IPS-NIHi7 (cell line): ENCODE measurements at regions not wholly inside any gene's neighbourhood (a gene's known extent, or its start where the extent isn't known, plus 50 kb on each side); places are given as distances from the start of the nearest gene placed in this dataset.
"Not testable (repeated sequence)": the region's sequence is repeated elsewhere in the genome, so short reads cannot be mapped to it uniquely, and the experiment has no call there.

Experiments used
- DNase-seq: peaks from one replicate; pipeline ENCODE4 v3.0.0; 2012; ENCODE audit warnings: mixed read lengths; ENCODE audit errors: extremely low spot score

- DNase-seq: no peak
These were observed 50.8 kb upstream of the PRSS1 start for GRCh38 chr7:142698429-142698828.

DNA sequence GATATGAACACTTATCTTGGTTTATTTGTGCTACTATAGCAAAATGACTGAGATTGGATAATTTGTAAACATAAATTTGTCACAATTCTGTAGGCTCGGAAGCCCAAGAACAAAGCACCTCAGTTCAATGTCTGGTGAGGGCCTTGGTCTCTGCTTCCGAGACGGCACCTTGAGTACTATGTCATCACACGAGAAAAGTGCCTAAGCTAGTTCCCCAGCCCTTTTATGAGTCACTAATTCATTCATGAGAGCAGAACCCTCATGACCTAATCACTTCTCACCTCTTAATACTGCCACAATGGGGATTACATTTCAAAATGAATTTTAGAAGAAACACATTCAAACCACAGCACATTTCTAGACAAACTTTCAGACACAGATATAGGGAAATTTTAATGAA, 52.0 kb upstream of the PRSS1 start:
- DNase-seq: no peak

DNA sequence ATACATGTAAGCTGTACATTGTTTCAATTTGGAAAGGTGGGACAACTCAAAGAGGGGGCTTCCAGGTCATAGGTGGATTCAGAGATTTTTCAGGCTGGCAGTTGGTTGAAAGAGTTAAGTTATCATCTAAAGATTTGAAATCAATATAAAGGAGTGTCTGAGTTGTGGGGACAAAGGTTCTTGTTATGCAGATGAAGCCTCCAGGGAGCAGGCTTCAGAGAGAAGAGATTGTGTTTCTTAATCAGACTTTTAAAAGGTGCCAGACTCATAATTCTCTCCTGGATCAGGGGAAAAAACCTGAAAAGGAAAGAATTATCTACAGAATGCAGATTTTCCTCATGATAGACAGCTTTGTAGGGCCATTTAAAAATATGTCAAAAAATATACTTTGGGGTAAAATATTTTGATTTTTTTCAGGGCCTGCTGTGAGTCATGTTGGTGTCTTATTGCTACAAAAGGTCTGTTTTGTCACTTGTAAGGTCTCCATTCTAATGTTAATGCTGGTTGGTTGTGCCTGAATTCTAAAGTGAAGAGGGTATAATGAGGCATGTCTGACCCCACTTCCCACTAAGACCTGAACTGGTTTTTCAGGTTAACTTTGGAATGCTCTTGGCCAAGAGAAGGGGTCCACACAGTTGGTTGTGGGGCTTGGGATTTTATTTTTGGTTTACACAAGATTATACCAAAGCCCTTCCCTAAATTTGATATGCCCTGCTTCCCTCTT, 52.7 kb upstream of the PRSS1 start:
- no peak for DNase-seq

DNA sequence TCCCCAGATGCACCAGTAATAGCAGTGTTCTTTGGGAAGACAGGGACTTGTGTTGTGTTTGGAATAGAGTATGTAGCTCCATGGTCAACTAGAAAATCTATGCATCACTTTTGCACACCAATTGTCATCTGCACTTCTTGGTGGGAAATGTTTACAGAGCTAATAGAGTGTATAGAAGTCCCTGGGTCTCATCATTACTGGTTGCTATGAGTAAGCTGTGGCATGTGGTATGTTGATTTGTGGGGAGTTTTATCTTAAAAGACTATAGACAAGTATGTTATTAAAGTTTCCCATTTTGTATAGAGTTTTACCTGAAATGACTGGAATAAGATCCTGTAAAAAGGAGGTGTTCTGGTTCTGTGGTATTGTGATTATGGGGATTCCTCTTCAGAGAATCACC, 55.4 kb upstream of the PRSS1 start:
- DNase-seq: no peak

GRCh38 chr7:142690554-142691182, 58.6 kb upstream of the PRSS1 start:
- DNase-seq: no peak

GRCh38 chr7:142689439-142690120, 59.7 kb upstream of the PRSS1 start:
- no peak for DNase-seq

- no peak for DNase-seq
These were observed 63.3 kb upstream of the PRSS1 start for GRCh38 chr7:142685877-142686508.

DNA sequence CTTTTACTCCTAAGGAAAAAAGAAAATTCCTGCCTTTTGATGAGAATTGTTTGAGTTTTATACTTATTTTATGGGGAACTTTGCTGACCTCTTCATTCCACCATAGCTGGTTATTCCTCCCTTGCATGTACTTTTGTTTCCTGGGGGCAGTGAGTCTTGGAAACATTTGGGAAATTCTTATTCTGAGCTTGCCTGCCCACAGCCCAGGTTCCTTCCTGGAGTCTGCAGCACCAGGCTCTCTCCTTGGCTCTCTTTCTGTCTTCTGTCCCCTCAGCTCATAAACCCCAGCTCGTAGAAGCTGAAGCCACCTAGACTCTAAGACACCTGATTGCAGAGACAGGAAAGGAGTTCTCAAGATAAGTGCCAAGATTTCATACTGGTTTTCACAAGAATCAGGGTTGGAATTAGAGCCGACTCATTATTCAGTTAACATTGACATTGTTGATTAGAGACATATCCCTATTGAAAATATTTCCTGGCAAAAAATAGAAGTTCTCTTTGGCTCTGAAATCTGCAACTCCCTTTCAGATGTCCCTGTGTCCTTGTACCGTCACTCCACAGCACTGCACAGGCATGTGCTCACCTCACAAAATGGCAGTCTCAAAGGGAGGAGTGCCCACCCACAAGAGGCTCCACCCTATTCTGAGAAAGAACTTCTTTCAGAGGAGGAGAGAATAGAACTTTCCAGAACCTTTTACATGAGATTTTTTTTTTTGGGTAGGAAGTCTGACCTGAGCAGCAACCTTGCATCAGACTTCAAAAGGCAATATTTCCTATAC, 67.8 kb upstream of the PRSS1 start:
- DNase-seq: no peak

GRCh38 chr7:142671506-142671905, 77.8 kb upstream of the PRSS1 start:
- DNase-seq: no peak

GRCh38 chr7:142670511-142670910, 78.8 kb upstream of the PRSS1 start:
- no peak for DNase-seq

GRCh38 chr7:142669074-142669654, 80.1 kb upstream of the PRSS1 start:
- peak; percentile 38 for DNase-seq

DNA sequence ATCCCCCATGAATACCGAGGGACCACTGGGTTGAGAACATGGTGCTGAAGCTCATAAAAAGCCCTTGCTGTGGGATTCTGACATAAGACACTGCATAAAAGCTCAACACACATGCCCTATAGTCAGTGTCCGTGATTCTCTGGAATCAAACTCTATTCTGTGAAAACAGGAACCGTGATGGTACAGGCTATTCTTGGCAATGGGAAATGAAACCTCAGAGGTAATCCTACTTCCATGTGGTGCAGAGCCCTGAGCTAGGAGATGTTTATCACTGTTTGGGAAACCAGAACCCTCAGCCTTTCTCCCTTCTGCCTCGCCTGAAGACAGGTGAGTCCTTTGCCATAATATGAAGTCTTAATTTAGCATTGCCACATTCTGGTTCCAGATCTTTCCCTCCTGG, 80.8 kb upstream of the PRSS1 start:
- DNase-seq: no peak

- no peak for DNase-seq
These were observed 91.9 kb upstream of the PRSS1 start for GRCh38 chr7:142657376-142657775.

- DNase-seq: no peak
These were observed 94.9 kb upstream of the PRSS1 start for GRCh38 chr7:142654398-142654797.

GRCh38 chr7:142647749-142648148, 101.5 kb upstream of the PRSS1 start:
- DNase-seq: no peak

GRCh38 chr7:142646386-142647140, 102.7 kb upstream of the PRSS1 start:
- no peak for DNase-seq

DNA sequence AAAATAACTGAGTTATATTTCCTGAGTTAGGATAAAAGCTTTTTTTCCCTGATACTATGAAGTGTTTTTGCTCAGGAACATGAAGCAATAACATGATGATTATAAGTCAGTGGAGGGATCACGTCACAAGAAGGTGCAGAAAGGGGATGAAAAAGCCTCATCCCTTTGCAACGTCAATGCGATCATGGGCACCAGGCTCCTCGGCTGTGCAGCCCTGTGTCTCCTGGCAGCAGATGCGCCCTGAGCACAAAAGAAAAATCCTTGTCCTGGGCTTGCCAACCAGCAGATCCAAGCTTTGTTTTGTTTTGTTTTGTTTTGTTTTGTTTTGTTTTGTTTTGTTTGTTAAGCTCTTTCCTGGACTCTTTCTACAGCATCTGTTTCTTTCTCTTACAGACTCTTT, 103.5 kb upstream of the PRSS1 start:
- no peak for DNase-seq

GRCh38 chr7:142642316-142642715, 107.0 kb upstream of the PRSS1 start:
- DNase-seq: no peak

GRCh38 chr7:142641252-142641651, 108.0 kb upstream of the PRSS1 start:
- DNase-seq: not testable (repeated sequence)

DNA sequence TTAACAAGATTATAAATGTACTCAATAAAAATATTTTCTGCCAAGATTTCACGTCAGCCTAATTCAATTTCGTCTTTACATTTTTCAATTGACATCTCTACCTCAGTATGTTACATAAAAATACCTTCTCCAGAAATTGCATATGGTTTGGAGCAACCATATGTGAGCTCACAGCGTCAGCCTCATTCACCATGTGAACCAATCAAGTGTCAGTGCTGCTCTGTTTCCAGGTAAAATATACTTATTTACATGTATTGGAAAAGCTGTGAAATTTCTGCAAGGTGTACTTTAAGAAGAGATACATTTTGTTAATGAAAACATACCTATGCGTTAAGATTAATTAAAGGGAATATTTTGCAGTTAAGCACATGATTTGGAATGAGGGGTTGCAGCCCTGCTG, 110.7 kb upstream of the PRSS1 start:
- DNase-seq: no peak

- DNase-seq: no peak
These were observed 112.0 kb upstream of the PRSS1 start for GRCh38 chr7:142637240-142637639.
